Tibial artery (tissue), 4 donors: ENCODE measurements at regions not wholly inside any gene's neighbourhood (a gene's known extent, or its start where the extent isn't known, plus 50 kb on each side); places are given as distances from the start of the nearest gene placed in this dataset.
"Not testable (repeated sequence)": the region's sequence is repeated elsewhere in the genome, so short reads cannot be mapped to it uniquely, and the experiment has no call there.

Source experiments
- DNase-seq, 2 donors: peaks; one replicate each; pipeline ENCODE4 v3.0.0-alpha.2; 2019
- H3K27ac ChIP-seq, 2 donors: fragments of 200-600 bp; sonication (generic) in 1 of 2; 1 replicate in 1 of 2; 2 replicates in 1 of 2; pipeline ENCODE4 v1.5.1; 2018 to 2019; ENCODE audit warnings: mild to moderate bottlenecking in 1 of 2
- H3K27me3 ChIP-seq, 2 donors: fragments of 200-600 bp; sonication (generic) in 1 of 2; one replicate each; pipeline versions ENCODE4 v1.5.1 to v1.6.0; 2016 to 2019
- H3K36me3 ChIP-seq, 3 donors: fragments of 200-600 bp; sonication (generic) in 2 of 3; one replicate each; pipeline ENCODE4 v1.5.1; 2016 to 2019; ENCODE audit warnings: mild to moderate bottlenecking in 2 of 3
- H3K4me1 ChIP-seq, 4 donors: fragments of 200-600 bp; sonication (generic) in 2 of 4; 1 replicate in 3 of 4; 2 replicates in 1 of 4; pipeline ENCODE4 v1.5.1; 2016 to 2019
- H3K4me3 ChIP-seq, 2 donors: fragments of 200-600 bp; sonication (generic) in 1 of 2; 1 replicate in 1 of 2; 2 replicates in 1 of 2; pipeline ENCODE4 v1.5.1; 2018 to 2019; ENCODE audit warnings: mild to moderate bottlenecking in 2 of 2
- H3K9me3 ChIP-seq, 3 donors: fragments of 200-600 bp; sonication (generic) in 1 of 3; one replicate each; pipeline ENCODE4 v1.5.1; 2016 to 2019
- CTCF ChIP-seq, 2 experiments: fragments of 200-600 bp in 1 of 2; fragments of 450-650 bp in 1 of 2; IDR thresholded peaks; one replicate each; pipeline ENCODE4 v1.5.1; 2017 to 2019; ENCODE audit warnings: antibody characterized with exemption in 2 of 2, mild to moderate bottlenecking in 1 of 2, moderate library complexity in 1 of 2
- intact Hi-C: fragments of 100-400 bp; cut with DNase I; formaldehyde crosslinking; loops from one replicate; pipeline ENCODE4 v1.15.0; 2023; ENCODE audit warnings: low total_unique reads

- intact Hi-C loops, result no loop called here
- H3K27me3 ChIP-seq, result no peaks in the 10 kb centered on the region
- H3K9me3 ChIP-seq, result no peaks in the 10 kb centered on the region
- DNase-seq, result no peak
- H3K4me3 ChIP-seq, result no peak overlapping the region
- H3K4me1 ChIP-seq, result peaks cover 0 to 8% (median 4%) of the 10 kb centered on the region in 4 donors
- no peak overlapping the region for H3K27ac ChIP-seq
- no peaks in the 10 kb centered on the region for H3K36me3 ChIP-seq
- no peak for TF ChIP-seq CTCF (IDR thresholded peaks at IDR 0.05)
Observed at GRCh38 chr10:6924166-6924565, 344.1 kb upstream of the PRKCQ start.

GRCh38 chr10:6921026-6921425, 340.9 kb upstream of the PRKCQ start:
- H3K9me3 ChIP-seq, H3K36me3 ChIP-seq, intact Hi-C loops, H3K27me3 ChIP-seq, DNase-seq, H3K4me3 ChIP-seq, H3K27ac ChIP-seq, H3K4me1 ChIP-seq: not testable (repeated sequence)

GRCh38 chr10:6920072-6921019, 340.3 kb upstream of the PRKCQ start:
- peak; percentile 52 to 68 for DNase-seq
- Histone ChIP-seq H3K4me3 (no peak overlapping the region), H3K36me3 (no peaks in the 10 kb centered on the region), H3K27ac (no peak overlapping the region), H3K9me3 (no peaks in the 10 kb centered on the region), H3K27me3 (peaks cover 0 to 5% of the 10 kb centered on the region in 2 donors), H3K4me1 (peaks cover 0 to 8% (median 4%) of the 10 kb centered on the region in 4 donors)
- intact Hi-C loops, result no loop called here
- peak in 1 of 2 experiments; percentile 29 for TF ChIP-seq CTCF (IDR thresholded peaks at IDR 0.05)

GRCh38 chr10:6919077-6919476, 339.0 kb upstream of the PRKCQ start:
- intact Hi-C loops, result no loop called here
- H3K4me1 ChIP-seq, result peaks cover 0 to 7% (median 1%) of the 10 kb centered on the region in 4 donors
- TF ChIP-seq CTCF (IDR thresholded peaks at IDR 0.05), result no peak

GRCh38 chr10:6918305-6918704, 338.2 kb upstream of the PRKCQ start:
- no peak for TF ChIP-seq CTCF (IDR thresholded peaks at IDR 0.05)
- H3K4me1 ChIP-seq, result peaks cover 0 to 7% (median 0%) of the 10 kb centered on the region in 4 donors
- H3K4me3 ChIP-seq, result no peak overlapping the region
- H3K9me3 ChIP-seq, result no peaks in the 10 kb centered on the region
- H3K36me3 ChIP-seq, result no peaks in the 10 kb centered on the region
- peak in 1 of 2 donors; percentile 25 for DNase-seq
- H3K27me3 ChIP-seq, result peaks cover 0 to 5% of the 10 kb centered on the region in 2 donors
- H3K27ac ChIP-seq, result no peak overlapping the region
- intact Hi-C loops, result no loop called here

More at GRCh38 chr10:6919077-6919476, 339.0 kb upstream of the PRKCQ start:
- H3K27me3 ChIP-seq, result peaks cover 0 to 5% of the 10 kb centered on the region in 2 donors
- no peak overlapping the region for H3K27ac ChIP-seq
- no peak overlapping the region for H3K4me3 ChIP-seq
- no peaks in the 10 kb centered on the region for H3K9me3 ChIP-seq
- no peaks in the 10 kb centered on the region for H3K36me3 ChIP-seq
- no peak for DNase-seq

GRCh38 chr10:6917125-6917524, 337.0 kb upstream of the PRKCQ start:
- no peak for TF ChIP-seq CTCF (IDR thresholded peaks at IDR 0.05)
- Histone ChIP-seq H3K4me3 (no peak overlapping the region), H3K27ac (no peak overlapping the region)

More at GRCh38 chr10:6917125-6917524, 337.0 kb upstream of the PRKCQ start:
- intact Hi-C loops, result no loop called here
- Histone ChIP-seq H3K9me3 (no peaks in the 10 kb centered on the region), H3K36me3 (no peaks in the 10 kb centered on the region), H3K27me3 (peaks cover 0 to 5% of the 10 kb centered on the region in 2 donors), H3K4me1 (peaks cover 0 to 10% (median 0%) of the 10 kb centered on the region in 4 donors)
- no peak for DNase-seq
